Fibroblast of mammary gland (primary cell): ENCODE measurements at regions not wholly inside any gene's neighbourhood (a gene's known extent, or its start where the extent isn't known, plus 50 kb on each side); places are given as distances from the start of the nearest gene placed in this dataset.

Experiments
- DNase-seq: peaks from one replicate; pipeline ENCODE4 v3.0.0-alpha.2; 2010; ENCODE audit warnings: low read depth
- H3K4me3 ChIP-seq: 2 replicates; pipeline ENCODE4 v1.5.1; 2011; ENCODE audit warnings: low read depth, mild to moderate bottlenecking, low read length, moderate library complexity; ENCODE audit not compliant: control insufficient read depth
- TF ChIP-seq, protein P1 (sequence below): conservative IDR thresholded peaks from 2 replicates; pipeline ENCODE4 v1.5.1; 2011; ENCODE audit warnings: low read depth, low read length, inconsistent platforms; ENCODE audit not compliant: control insufficient read depth, insufficient read depth

DNA sequence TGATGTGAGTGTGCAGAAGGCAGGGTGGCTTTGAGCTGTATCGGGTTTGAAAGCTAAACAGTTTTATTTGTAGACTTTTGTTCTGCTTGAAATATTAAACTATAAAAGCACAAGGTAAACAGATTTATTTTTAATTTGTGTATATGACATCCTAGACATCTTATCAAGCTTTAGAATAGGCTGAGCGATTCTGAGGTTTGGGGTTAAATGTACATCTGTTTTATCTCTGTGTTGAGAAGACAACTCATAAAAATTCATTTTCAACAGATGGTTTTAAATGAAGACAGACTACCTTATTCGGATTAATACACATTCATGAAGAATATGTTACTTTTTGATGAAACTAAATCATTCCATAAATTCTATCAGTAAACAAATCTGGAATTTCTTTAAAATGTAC is 368.8 kb downstream of the RPRM start:
- no peak for DNase-seq
- TF ChIP-seq, protein P1, sequence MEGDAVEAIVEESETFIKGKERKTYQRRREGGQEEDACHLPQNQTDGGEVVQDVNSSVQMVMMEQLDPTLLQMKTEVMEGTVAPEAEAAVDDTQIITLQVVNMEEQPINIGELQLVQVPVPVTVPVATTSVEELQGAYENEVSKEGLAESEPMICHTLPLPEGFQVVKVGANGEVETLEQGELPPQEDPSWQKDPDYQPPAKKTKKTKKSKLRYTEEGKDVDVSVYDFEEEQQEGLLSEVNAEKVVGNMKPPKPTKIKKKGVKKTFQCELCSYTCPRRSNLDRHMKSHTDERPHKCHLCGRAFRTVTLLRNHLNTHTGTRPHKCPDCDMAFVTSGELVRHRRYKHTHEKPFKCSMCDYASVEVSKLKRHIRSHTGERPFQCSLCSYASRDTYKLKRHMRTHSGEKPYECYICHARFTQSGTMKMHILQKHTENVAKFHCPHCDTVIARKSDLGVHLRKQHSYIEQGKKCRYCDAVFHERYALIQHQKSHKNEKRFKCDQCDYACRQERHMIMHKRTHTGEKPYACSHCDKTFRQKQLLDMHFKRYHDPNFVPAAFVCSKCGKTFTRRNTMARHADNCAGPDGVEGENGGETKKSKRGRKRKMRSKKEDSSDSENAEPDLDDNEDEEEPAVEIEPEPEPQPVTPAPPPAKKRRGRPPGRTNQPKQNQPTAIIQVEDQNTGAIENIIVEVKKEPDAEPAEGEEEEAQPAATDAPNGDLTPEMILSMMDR = no peak
- H3K4me3 ChIP-seq = no peak overlapping the region

DNA sequence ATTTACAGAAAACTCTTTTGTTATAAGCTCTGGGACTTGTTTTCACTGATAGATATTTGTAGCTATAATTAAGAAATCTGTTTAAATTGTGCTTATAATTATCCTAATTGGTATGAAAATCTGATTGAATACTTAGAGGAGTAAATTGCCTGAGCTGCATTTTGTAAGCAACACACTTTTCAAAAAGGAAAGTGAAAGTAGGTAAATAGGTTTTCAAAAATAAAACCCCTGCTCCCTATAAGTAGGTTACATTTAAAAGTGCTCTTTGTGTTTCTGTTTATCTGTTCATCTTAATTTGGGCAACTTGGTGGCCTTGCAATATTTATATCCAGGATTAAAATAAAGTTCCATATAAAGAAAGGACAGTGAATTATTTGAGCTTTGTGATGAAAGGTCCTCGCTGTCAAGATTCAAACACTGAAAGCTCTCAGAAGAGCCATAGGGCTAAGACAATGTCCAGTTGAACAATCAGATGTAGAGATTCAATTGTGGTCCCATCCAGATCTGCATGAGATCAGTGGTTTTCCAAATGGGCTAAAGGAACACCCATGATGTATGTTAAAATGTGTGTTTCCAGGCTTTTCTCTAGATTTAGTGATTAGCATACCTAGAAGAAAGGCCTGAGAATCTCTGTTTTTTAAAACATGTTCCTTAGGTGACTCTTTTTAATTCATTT is 371.6 kb downstream of the RPRM start:
- no peak for DNase-seq
- H3K4me3 ChIP-seq = no peak overlapping the region
- TF ChIP-seq, protein P1 = no peak

DNA sequence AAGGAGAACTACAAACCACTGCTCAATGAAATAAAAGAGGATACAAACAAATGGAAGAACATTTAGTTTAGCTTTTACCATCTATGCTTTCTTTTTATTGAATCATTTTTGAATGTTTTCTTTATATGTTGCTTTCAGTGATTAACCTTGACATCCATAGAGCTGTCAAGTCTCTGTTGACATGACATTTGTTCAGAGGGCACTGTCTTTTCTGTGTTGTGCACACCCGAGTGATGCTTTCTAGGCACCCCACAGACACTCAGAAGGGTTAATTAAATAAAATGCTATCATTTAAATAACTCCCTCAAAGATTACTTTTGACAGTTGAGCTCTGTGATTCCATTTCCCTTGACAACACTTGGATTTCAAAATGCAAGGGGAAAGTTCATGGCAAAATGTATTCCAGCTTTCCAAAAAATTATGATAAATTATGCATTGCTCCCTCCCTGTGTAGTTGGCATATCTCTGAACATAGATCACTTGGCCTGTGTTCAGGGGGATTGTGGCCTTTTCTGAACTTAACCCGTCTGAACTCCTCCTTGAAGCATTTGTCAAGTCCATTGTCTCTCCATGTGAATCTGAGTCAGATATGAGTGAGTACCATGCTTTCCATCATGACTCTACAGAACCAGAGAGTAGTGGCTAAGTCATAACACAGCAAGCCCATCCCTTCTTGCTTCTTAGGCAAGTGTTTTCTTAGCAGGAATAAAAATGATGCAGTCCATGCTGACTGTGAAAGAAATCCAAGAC is 372.6 kb downstream of the RPRM start:
- TF ChIP-seq, protein P1 = no peak
- peak; percentile 28 for DNase-seq
- no peak overlapping the region for H3K4me3 ChIP-seq

DNA sequence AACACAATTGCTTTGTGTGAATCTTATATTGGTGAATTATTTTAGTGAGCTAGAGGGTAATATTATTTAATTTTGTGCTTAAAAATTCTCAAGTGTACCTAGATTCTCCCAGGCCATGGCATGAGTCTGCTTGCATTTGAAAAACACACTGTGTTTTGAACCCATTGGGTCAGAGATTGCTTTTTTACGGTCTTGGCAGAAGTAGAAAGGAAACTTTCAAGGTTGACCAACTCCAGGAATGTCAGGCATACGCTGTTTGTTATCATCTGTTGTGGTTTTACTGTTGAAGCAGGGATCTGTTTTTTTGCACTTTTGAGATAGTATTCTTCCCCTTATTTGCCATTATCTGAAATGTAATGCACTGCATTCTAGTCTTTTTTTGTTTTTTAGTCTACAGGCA is 377.4 kb downstream of the RPRM start:
- no peak overlapping the region for H3K4me3 ChIP-seq
- DNase-seq = no peak
- TF ChIP-seq, protein P1 = no peak

DNA sequence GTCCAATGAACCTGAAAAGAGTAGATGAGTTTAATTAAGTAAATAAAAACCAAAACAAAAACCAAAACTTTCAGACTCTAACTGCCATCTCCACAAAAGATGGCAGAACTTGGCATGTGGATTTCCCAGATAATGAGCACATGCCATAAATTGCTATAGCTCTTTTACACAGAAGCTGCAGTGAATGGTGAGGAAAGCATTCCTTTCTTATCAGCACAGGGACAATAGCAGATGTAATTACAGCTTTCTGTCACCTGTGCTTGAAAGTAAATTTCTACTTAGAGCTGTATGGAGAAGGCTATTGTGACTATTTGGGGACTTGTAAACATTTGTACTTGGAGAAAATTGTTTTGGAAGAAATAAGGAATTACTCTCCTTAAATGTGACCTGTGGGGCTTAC is 378.4 kb downstream of the RPRM start:
- H3K4me3 ChIP-seq = no peak overlapping the region
- TF ChIP-seq, protein P1 = no peak
- no peak for DNase-seq

DNA sequence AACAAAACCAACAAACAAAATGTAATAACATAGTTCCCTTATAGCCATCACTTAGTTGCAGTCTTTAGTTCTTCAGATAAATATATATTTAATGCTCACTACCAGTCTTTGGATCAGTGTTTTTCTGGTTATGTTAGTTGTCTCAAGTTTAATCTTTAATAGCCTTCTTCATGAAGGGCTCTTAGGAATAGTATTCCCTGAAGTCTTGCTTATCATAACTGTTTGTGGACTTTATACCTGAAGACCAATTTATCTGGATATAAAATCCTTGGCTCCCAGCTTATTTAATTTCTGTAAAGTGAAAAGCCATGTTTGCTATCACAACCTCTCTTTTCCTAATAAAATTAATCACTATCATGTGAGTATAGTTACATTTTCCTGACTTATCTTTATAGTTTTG is 379.7 kb downstream of the ARL6IP6 start:
- DNase-seq = no peak
- no peak overlapping the region for H3K4me3 ChIP-seq
- TF ChIP-seq, protein P1 = no peak
